GM23338 (cell line): ENCODE measurements at regions not wholly inside any gene's neighbourhood (a gene's known extent, or its start where the extent isn't known, plus 50 kb on each side); places are given as distances from the start of the nearest gene placed in this dataset.

Experiments used
- CTCF ChIP-seq, 2 experiments: fragments of 200-600 bp in 1 of 2; sonication (generic) in 1 of 2; conservative IDR thresholded peaks; 2 replicates each; pipeline versions ENCODE4 v1.5.1 to v1.6.1; 2016 to 2017; ENCODE audit warnings: antibody characterized with exemption in 2 of 2, low read depth in 2 of 2, mild to moderate bottlenecking in 2 of 2, moderate library complexity in 1 of 2
- EZH2 ChIP-seq: fragments of 200-600 bp; sonication (generic); IDR thresholded peaks from one replicate; pipeline ENCODE4 v1.8.0; 2017; ENCODE audit warnings: antibody characterized with exemption, mild to moderate bottlenecking, low read depth; ENCODE audit not compliant: unreplicated experiment
- POLR2AphosphoS5 ChIP-seq: IDR thresholded peaks from 2 replicates; pipeline ENCODE4 v1.6.1; 2016; ENCODE audit warnings: antibody characterized with exemption, low read depth
- TF ChIP-seq, protein P1 (sequence below): IDR thresholded peaks from 2 replicates; pipeline ENCODE4 v1.6.1; 2016; ENCODE audit warnings: antibody characterized with exemption

DNA sequence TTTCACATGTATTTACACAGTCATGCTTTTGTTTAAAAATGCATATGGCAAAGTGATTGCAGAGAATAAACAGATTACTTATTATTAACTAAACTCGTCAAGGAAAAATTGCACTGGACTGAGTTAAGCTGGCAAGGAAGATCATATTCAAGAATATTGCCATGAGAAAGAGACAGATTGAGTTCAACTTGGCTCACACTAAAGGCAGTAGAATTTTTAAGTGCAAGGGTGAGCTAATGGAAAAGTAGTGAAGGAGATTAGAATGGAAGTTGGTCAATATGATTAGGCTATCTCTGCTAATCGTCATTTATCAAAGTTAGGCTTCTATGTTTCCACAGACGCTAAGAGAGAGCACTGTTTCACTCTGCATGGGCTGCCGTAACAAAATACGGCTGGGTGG, 557.6 kb downstream of the PRR16 start:
- no peak for TF ChIP-seq POLR2AphosphoS5
- no peak for TF ChIP-seq CTCF (conservative IDR thresholded peaks at IDR 0.05; ENCODE audit: low read depth in 2 of 2)
- TF ChIP-seq EZH2 = no peak
- TF ChIP-seq, protein P1, sequence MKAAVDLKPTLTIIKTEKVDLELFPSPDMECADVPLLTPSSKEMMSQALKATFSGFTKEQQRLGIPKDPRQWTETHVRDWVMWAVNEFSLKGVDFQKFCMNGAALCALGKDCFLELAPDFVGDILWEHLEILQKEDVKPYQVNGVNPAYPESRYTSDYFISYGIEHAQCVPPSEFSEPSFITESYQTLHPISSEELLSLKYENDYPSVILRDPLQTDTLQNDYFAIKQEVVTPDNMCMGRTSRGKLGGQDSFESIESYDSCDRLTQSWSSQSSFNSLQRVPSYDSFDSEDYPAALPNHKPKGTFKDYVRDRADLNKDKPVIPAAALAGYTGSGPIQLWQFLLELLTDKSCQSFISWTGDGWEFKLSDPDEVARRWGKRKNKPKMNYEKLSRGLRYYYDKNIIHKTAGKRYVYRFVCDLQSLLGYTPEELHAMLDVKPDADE = no peak
